GM19025 (cell line): ENCODE measurements at regions not wholly inside any gene's neighbourhood (a gene's known extent, or its start where the extent isn't known, plus 50 kb on each side); places are given as distances from the start of the nearest gene placed in this dataset.

ENCODE experiments used
- ATAC-seq: cut with Tn5 transposase; IDR thresholded peaks from one replicate; pipeline ENCODE4 v1.9.1; 2021; ENCODE audit warnings: mild to moderate bottlenecking, low read depth, moderate library complexity; ENCODE audit not compliant: unreplicated experiment

DNA sequence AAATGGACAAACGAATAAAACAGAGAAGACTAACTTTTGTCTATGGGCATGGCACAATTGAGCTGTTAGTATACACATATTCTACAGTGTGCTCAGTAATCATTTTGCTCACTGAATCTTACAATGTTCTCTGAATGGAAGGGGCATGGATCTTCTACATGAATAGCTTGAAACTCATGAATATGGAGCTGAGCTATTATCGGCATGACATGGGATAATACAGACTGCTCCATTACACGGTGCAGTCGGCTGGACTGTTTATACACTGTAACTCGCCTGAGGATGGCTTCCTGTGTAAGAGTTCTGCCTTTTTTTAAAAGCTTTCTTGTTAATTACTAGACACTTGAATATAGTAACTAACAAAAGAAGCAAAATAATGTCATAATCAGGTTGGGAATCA is 368.5 kb upstream of the MAD2L1 start:
- ATAC-seq, result no peak

DNA sequence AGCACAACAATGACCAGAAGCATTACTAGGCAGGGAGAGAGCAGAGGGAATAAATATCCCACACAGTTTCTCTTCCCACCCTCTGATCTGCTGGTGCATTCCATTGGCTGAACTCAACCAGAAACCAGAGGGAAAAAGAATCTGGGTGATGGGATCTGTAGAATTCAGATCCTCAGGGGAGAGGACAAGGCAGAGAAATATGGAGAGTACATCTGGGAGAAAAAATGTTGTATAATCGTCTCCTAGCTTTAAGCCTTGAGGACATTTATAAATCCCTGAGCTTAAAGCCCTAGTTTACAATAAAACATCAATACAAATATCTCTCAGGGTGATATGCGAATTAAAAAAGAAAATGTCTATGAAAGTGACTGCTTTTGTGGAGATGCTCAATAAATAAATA is 368.1 kb upstream of the MAD2L1 start:
- ATAC-seq, result no peak

DNA sequence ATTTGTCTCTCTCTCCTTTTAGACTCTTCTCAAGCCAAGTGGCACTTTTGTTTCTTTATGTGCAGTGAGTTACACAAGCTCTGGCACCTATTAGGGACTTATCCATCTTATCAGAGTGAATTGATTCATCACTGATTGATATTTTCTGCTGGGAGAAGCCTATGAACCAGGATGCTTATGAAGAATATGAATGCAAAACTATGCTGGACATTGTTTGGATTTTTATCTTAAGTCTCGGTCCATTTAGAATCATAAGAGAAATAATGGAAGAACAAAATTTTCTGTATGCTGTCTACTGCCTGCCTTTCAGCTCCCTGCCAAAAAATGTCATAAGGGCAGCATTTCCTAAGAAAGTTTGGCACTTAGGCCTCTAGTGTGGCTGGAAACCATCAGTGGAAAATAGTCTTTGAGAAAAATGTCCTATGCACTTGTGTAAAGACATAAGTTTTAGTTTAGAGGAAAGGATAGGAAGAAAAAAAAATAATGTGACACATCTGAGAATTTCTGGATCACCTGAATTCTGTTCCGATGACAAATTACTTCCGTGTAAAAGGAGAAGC is 365.7 kb upstream of the MAD2L1 start:
- ATAC-seq, result no peak

DNA sequence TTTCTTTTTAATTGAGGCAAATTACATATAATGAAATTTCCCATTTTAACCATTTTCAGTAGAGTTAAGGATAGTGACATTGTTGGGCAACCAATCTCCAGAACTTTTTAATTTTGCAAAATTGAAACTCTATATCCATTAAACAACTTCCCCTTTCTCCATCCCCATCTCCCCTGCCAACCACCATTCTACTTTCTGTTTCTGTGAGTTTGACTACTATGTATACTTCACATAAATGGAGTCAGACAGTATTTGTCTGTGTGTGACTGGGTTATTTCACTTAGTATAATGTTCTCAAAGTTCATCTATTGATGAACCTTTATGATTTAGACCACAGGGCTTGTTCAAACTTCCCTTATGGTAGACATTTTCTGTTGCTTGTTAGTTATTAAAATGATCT is 364.5 kb upstream of the MAD2L1 start:
- no peak for ATAC-seq

DNA sequence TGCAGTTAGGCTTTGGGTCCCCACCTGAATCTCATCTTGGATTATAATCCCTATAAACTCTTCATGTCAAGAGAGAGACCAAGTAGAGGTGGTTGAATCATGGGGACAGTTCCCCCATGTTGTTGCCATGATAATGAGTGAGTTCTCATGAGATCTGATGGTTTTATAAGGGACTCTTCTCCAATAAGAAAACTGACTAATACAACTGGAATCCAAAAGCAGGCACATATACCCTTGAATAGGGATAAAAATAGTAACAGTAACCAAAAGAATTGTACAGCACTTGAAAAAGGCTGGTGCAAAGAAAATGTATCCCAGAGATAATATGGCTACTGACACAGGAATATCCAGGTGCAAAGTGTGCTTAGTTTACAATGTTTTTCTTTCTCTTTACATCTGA is 351.5 kb upstream of the MAD2L1 start:
- no peak for ATAC-seq

DNA sequence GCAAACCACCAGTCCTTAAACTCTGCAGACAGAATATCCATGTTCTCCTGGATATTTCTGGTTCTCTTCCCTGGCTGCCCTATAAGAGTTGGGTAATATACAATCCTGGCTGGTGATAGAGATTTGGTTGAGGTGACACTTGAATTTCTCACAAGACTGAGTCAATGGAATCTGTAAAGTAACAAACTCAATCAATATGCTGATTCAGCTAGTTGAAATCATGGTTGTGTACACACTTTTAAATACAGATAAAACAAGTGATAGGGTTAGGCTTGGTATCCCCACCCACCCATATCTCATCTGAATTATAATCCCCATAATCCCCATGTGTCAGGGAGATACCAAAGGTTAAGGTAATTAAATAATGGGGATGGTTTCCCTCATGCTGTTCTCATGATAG is 349.2 kb upstream of the MAD2L1 start:
- ATAC-seq, result no peak

DNA sequence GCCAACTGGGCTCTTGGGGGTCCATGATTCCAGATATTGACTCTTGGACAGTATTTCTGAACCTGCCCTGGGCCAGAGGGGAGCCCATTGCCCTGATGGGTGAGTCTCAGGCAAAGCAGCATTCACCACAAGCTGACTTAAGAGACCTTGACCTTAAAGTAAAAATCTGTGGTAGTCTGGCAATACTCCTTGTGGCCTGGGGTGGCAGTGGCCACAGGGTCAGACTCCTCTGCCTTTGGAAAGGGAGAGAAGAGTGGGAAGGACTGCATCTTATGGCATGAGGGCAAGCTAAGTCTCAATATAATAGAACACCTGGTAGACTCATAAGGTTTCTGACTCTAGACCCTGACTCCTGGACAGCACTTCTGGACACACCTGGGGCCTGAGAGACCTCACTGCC is 340.3 kb upstream of the MAD2L1 start:
- ATAC-seq, result no peak

DNA sequence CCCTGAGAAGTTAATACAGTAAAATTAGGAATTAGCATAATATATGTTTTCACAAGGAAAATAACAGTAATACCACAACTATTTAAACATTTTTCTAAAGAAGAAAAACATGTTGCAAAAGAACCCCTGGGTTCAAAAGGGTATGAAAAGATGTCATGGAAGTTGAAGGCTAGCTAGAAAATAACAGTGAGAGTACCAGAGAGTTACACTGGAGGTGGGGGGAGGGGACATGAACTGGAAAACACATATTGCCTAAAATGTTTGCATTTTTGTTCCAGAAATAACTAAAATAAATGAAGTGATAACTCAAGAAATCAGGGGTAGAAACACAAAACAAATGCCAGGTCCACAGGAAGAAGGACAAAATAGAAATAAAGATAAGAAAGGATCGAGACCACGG is 336.6 kb upstream of the MAD2L1 start:
- no peak for ATAC-seq

DNA sequence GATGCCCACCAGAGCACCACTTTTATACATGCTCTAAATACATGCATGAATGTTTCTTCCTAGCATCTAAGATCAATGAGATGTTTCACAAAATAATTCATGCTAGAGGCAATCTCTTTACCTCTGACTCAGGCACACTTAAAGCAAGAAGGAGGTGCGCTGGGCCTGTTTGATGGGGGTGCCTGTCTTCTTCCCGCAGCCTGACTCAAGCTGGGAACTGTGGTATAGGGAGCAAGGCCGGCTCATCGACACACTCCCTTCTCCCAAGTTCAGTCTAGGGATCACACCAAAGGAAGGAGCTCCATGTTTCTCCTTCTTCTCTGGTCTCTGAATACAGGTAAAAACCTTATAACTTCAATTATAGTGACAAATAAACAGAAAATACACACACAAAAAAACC is 333.8 kb upstream of the MAD2L1 start:
- ATAC-seq, result no peak

DNA sequence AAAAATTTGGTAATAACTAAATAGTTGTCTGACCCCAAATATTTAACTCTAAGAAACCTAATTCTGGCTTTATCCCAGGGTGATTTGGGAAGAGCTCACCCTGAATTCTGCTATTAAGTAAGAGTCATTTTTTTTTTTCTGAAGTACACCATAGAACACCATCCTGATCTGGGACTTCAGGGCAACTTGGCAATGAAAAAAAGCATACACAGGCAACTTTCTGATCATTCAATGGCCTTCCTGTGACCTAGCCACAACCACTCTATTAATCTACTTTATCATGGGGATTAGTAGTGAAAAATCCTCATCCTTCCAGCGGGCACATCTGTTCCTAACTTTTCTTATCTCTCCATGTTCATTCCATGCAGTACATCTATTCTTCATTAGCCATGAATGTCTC is 333.2 kb upstream of the MAD2L1 start:
- no peak for ATAC-seq

DNA sequence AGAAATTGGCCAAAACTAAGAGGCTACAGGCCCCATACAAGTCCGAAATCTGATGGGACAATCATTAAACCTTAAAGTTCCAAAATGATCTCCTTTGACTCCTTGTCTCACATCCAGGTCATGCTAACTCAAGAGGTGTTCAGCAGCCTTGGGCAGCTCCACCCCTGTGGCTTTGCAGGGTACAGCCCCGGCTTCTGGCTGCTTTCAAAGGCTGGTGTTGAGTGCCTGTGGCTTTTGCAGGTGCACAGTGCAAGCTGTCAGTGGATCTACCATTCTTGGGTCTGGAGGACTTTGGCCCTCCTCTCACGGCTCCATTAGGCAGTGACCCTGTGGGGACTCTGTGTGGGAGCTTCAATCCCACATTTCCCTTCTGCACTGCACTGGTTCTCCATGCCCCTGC is 329.1 kb upstream of the MAD2L1 start:
- no peak for ATAC-seq

DNA sequence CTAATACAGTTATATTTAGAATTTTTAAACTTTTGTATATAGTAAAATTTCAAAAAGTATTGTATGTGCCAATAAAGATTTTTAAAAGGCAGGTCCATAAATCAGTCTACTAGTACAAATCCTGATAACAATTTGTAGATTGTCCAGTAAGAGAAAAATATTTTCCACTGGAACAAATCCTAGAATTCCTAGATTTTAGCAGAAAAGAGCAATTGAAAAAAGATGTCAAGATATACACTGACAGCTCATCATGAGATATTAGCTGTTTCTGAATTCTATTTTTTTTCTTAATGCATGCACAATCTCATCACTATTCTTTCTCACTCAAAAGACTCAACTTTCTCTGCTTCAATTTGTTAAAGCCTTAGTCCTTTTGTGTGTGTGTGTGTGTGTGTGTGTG is 289.2 kb upstream of the MAD2L1 start:
- no peak for ATAC-seq

DNA sequence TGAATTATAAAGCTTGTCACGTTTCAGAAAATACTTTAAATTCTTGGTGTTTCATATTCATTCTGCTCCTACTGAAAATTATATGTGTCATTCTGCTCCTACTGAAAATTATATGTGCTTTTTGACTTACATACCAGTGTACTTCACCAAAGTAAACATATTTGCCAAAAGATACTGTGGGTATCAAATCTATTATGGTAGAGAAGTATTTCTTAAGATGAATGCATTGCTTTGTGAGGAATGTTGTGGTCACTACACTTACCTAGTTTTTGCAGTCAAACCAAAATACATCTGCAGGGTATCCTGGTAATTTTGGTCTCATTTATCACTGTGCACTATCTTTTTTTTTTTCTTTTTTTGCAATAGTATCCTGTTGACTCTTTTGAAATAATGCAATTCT is 287.7 kb upstream of the MAD2L1 start:
- ATAC-seq, result no peak

DNA sequence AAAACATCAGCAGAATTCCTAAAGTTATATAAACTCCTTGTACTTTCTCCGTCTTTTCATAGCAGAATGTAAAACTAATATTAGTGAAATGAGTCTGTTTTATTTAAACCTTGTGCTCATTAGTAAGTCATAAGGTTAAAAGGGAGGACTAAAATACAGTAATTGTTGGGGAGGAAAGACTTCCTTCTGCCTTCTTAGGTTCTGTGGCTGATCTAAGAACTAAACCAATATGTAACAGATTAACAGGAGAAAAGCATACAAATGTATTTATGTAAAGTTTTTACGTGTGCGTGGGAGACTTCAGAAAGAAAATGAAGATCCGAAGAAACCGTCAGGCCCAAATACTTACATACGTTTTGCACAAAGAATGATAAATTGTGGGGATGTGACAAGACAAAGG is 286.6 kb upstream of the MAD2L1 start:
- ATAC-seq, result no peak

DNA sequence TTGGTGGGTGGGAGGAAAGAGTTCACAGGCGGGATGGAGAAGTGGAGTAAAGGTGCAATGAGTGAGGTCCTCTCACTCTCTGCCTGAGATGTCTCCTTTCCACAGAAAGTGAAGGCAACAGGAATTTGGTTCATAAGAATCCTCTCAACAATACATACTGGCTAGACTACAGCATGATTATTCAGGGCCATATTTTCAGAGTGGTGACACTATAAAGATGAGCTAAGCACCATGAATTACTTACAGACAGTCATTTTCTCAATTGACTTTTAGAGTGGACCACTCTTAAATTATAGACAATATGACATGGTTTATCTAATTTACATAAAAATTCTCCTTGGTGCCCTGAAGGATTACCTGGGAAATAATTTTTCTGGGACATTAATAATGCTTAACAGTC is 286.1 kb upstream of the MAD2L1 start:
- no peak for ATAC-seq

DNA sequence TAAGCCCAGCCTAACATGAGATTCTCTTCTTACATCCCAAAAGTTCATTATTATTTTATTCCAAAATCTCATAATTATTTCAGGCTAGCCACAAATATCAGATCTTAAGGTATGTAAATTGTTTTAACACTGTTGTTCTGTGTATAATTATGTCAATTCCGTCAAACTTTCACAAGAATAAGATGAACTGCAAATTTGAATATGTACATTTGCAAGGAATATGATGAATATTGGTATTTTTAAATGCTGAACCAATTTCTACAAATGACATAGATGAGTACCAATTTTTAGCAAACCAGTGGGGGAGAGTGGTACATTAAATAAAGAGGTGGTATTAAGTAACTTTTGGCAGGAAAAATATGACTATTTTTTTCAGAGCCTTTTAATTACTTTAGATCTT is 282.3 kb upstream of the MAD2L1 start:
- no peak for ATAC-seq

DNA sequence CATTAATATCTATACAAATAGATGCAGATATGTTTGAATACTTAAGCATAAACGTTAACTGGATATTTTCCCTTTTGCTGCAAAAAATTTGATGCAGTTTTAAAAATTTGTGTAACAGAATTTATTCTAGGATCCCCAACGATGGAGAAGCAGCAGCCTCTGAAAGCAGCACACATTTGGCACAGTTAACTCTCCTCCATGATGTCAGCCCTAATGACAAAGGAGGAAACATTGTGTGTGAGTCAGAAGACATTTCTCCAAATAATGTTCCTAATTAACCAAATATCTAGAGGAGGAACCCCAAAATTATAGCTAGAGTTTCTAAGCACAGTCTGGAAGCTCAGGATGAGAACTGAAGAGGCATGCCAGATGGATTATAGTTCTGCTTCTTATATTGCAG is 281.9 kb upstream of the MAD2L1 start:
- ATAC-seq, result no peak

DNA sequence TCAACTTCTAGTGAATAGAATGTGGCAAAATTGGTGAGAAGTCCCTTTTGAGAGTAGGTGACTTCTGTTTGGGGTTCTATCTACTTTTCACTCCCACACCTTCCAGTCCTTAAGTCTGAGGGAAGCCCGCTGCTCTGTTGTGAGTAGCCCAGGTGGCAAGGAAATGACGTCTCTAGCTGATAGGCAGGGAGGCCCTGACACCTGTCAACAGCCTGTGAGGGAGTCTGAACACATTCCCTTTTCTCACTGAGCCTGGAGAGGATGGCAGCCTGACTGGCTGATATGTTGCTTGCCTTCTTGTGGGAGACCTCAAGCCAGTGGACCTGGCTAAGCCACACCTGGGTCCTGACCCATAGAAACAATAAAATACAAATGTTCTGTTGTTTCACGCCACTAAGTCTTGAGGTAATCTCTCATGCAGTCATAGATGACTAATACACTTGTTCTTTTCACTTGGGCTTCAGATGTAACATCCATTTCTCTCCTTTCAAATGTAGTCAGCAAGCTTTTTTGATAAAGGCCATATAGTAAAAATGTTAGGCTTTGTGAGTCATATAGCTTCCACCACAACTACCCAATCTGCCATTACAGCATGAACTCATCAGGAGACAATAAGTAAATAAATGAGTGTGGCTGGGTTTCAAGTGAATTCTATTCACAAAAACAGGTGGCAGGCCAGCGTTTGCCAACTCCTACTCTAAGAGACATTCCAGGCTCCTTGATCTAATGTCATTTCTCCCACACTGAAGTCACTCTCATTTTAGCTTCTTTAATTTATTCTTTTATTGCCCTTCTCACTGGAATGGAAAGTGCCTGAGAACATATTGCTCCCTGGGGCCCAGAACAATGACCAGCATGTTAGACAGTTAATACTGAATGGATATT is 265.1 kb upstream of the MAD2L1 start:
- ATAC-seq, result no peak

DNA sequence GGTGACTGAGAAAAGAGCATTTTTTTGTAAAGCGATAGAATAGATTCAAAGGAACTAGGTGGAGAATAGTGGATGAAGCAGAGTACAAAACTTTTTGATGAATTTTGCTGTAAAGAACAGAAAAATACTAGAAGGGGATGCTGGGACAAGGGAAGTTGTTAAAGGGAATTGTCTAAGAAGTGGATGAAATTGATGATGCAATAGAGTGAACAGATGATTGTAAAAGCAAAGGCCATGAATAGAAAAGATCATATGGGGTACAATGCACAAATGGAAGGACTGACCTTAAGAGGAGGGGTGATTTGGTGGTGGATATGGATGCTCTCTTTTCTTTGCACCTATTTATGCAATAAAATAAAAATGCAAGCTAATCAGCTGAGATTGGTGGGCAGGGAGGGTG is 262.7 kb upstream of the MAD2L1 start:
- no peak for ATAC-seq

DNA sequence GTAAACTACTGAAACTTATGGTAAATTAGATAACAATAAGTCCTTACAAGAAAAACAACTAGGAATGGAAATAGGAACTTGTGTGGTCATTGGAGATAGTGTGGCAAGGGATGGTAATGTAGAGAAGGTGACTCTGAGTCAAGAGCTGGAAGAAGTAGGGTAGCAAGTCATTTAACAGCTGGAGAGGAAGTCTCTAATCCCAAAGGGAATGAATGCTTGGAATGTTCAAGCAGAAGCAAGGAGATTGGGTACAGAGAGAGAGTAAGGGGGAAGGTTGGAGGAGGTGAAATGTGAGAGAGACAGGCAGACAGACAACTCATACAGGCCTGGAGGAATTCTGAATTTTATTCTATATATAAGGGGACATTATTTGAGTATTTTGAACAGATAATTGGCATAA is 260.6 kb upstream of the MAD2L1 start:
- no peak for ATAC-seq

DNA sequence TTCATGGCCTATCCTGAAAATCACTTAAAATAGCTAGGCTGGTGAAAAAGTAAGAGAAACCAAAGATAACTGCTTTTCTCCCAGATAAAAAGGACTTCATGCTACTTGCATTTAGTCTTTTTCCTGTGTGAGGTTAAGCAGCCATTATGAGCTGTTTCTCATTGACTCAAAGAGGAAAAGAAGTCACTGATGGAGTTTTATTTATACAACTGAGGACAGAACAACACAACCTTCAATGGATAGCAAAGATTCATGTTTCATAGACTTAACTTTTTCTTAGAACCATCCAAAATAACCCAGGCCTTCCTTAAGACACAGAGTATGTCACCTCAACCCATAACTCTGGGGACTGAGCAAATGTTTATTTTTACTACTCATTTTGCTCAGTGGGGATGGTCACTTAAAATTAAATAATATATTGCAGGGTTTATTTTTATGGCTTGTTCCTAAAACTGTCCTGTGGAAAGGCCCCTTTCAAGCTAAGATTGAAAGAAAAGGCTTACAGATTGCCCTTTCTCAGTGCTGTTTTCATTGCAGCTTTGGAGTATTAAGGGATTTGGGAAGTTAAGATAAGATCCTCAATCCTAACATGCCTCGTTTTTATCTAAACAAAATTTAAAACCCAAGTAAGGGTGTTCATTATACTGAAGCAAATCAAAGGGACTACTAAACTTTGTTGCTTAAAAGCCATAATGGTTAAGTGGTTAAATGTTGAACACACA is 252.6 kb upstream of the MAD2L1 start:
- ATAC-seq, result no peak
